Adrenal gland (tissue), 9 donors: ENCODE measurements at regions not wholly inside any gene's neighbourhood (a gene's known extent, or its start where the extent isn't known, plus 50 kb on each side); places are given as distances from the start of the nearest gene placed in this dataset.

Source experiments
- DNase-seq, 7 donors: peaks; one replicate each; pipeline ENCODE4 v3.0.0-alpha.2; 2019 to 2020
- H3K27ac ChIP-seq, 5 donors: fragments of 200-600 bp; sonication (generic) in 4 of 5; 1 replicate in 3 of 5; 2 replicates in 2 of 5; pipeline versions ENCODE4 v1.5.1 to v1.8.0; 2016 to 2020; ENCODE audit warnings: mild to moderate bottlenecking in 1 of 5
- H3K27me3 ChIP-seq: fragments of 200-600 bp; 2 replicates; pipeline ENCODE4 v1.8.0; 2021
- H3K36me3 ChIP-seq, 2 donors: fragments of 200-600 bp; replicated peaks in 1 of 2; 1 replicate in 1 of 2; 2 replicates in 1 of 2; pipeline versions ENCODE4 v1.5.1 to v1.8.0; 2018 to 2022
- H3K4me1 ChIP-seq, 2 donors: fragments of 200-600 bp; replicated peaks in 1 of 2; 1 replicate in 1 of 2; 2 replicates in 1 of 2; pipeline versions ENCODE4 v1.5.1 to v1.8.0; 2018 to 2021
- H3K4me3 ChIP-seq, 4 donors: fragments of 200-600 bp; sonication (generic) in 3 of 4; one replicate each; pipeline ENCODE4 v1.5.1; 2016 to 2018
- H3K9me3 ChIP-seq, 3 donors: fragments of 200-600 bp; sonication (generic) in 1 of 3; replicated peaks in 1 of 3; 1 replicate in 2 of 3; 2 replicates in 1 of 3; pipeline versions ENCODE4 v1.5.1 to v1.8.0; 2016 to 2021
- CTCF ChIP-seq, 6 experiments: fragments of 450-650 bp in 4 of 6; fragments of 200-600 bp in 2 of 6; sonication (generic) in 1 of 6; IDR thresholded peaks; 1 replicate in 5 of 6; 2 replicates in 1 of 6; pipeline versions ENCODE4 v1.5.1 to v1.8.0; 2016 to 2021; ENCODE audit warnings: antibody characterized with exemption in 6 of 6, mild to moderate bottlenecking in 2 of 6, moderate library complexity in 1 of 6
- POLR2A ChIP-seq, 2 donors: fragments of 450-650 bp; IDR thresholded peaks; one replicate each; pipeline ENCODE4 v1.6.1; 2017; ENCODE audit warnings: antibody characterized with exemption in 2 of 2, mild to moderate bottlenecking in 2 of 2, moderate library complexity in 1 of 2
- WGBS, 4 donors: extraction: QIAGEN DNeasy Blood & Tissue Kit in 2 of 4; methylation state at CpG; one replicate each; pipeline versions ENCODE4 v1.1.5 to v1.1.7; 2013 to 2017; 5-methylcytosine and 5-hydroxymethylcytosine counted together
- intact Hi-C, 2 donors: fragments of 100-400 bp; cut with DNase I; formaldehyde crosslinking; loops; one replicate each; pipeline versions ENCODE4 v1.14.1 to v1.15.0; 2022 to 2023
- donor health status: healthy with polysubstance abuse.
- donor health status: Bipolar disorder and iron deficiency.
- donor health status: DM: yes; HTN: yes; CAD: no.
- donor health status: DM: no; HTN: no; CAD: no.
- donor health status: DM: no; HTN: no; CAD: no.

- intact Hi-C loops = no loop called here
- Histone ChIP-seq H3K4me1 (no peaks in the 10 kb centered on the region), H3K4me3 (no peak overlapping the region), H3K36me3 (no peaks in the 10 kb centered on the region), H3K27ac (no peak overlapping the region), H3K9me3 (no peaks in the 10 kb centered on the region), H3K27me3 (no peaks in the 10 kb centered on the region)
- WGBS, 4 donors = 76 to 91% (median 89%) methylated on average over 3 of the region's 3 CpGs
- no peak for DNase-seq
- TF ChIP-seq POLR2A (IDR thresholded peaks at IDR 0.05) (no peak), CTCF (IDR thresholded peaks at IDR 0.05) (no peak)
Observed at GRCh38 chr11:69994810-69995209, 83.3 kb upstream of the ANO1 start.

GRCh38 chr11:69995697-69996096 is 82.4 kb upstream of the ANO1 start:
- 83 to 92% (median 86%) methylated on average over 10 of the region's 10 CpGs for WGBS, 4 donors
- no peak for TF ChIP-seq CTCF (IDR thresholded peaks at IDR 0.05)
- no peak for DNase-seq
- Histone ChIP-seq H3K36me3 (no peaks in the 10 kb centered on the region), H3K4me3 (no peak overlapping the region), H3K9me3 (no peaks in the 10 kb centered on the region), H3K4me1 (no peaks in the 10 kb centered on the region), H3K27ac (no peak overlapping the region), H3K27me3 (peaks cover 3% of the 10 kb centered on the region)
- intact Hi-C loops = no loop called here

- H3K4me3 ChIP-seq = no peak overlapping the region
- no peak for TF ChIP-seq CTCF (IDR thresholded peaks at IDR 0.05)
- no peak for TF ChIP-seq POLR2A (IDR thresholded peaks at IDR 0.05)
- no peaks in the 10 kb centered on the region for H3K9me3 ChIP-seq
- H3K27me3 ChIP-seq = peaks cover 3% of the 10 kb centered on the region
- DNase-seq = no peak
- no peak overlapping the region for H3K27ac ChIP-seq
- intact Hi-C loops = no loop called here
- 36 to 48% (median 38%) methylated on average over 1 of the region's 1 CpG for WGBS, 4 donors
- H3K36me3 ChIP-seq = no peaks in the 10 kb centered on the region
- H3K4me1 ChIP-seq = no peaks in the 10 kb centered on the region
Observed at GRCh38 chr11:69996451-69996850, 81.7 kb upstream of the ANO1 start.

- Histone ChIP-seq H3K4me1 (no peaks in the 10 kb centered on the region), H3K27me3 (peaks cover 3% of the 10 kb centered on the region), H3K9me3 (no peaks in the 10 kb centered on the region), H3K36me3 (no peaks in the 10 kb centered on the region), H3K27ac (no peak overlapping the region), H3K4me3 (no peak overlapping the region)
- no peak for DNase-seq
- 45 to 56% (median 51%) methylated on average over 7 to 8 of the region's 8 CpGs for WGBS, 4 donors
- TF ChIP-seq POLR2A (IDR thresholded peaks at IDR 0.05) = no peak
- TF ChIP-seq CTCF (IDR thresholded peaks at IDR 0.05) = no peak
- intact Hi-C loops = no loop called here
Observed at GRCh38 chr11:69997352-69997751, 80.8 kb upstream of the ANO1 start.
